A549 (cell line): ENCODE measurements at regions not wholly inside any gene's neighbourhood (a gene's known extent, or its start where the extent isn't known, plus 50 kb on each side); places are given as distances from the start of the nearest gene placed in this dataset.

Experiments
- CBX2 ChIP-seq: fragments of 200-600 bp; sonication (generic); IDR thresholded peaks from 2 replicates; pipeline ENCODE4 v1.6.1; 2016; ENCODE audit warnings: low read depth, mild to moderate bottlenecking, borderline replicate concordance
- EP300 ChIP-seq, 2 experiments: fragments of >200 bp; sonication (Bioruptor Twin); formaldehyde crosslinking; IDR thresholded peaks; 2 replicates in 1 of 2; 3 replicates in 1 of 2; pipeline ENCODE4 v1.6.1; 2016 to 2017
- ESRRA ChIP-seq: fragments of 150-350 bp; IDR thresholded peaks from 2 replicates; pipeline ENCODE4 v1.6.1; 2014; ENCODE audit warnings: mild to moderate bottlenecking, low read length, borderline replicate concordance
- HDAC2 ChIP-seq: fragments of 200-600 bp; sonication (generic); IDR thresholded peaks from 2 replicates; pipeline ENCODE4 v1.6.1; 2016
- KDM1A ChIP-seq: fragments of 200-600 bp; sonication (generic); IDR thresholded peaks from 2 replicates; pipeline ENCODE4 v1.6.1; 2016; ENCODE audit warnings: low read depth, mild to moderate bottlenecking
- MAFK ChIP-seq: fragments of 450-650 bp; IDR thresholded peaks from 2 replicates; pipeline ENCODE4 v1.6.1; 2014; ENCODE audit not compliant: partially characterized antibody
- PHF8 ChIP-seq: fragments of 200-600 bp; sonication (generic); IDR thresholded peaks from 2 replicates; pipeline ENCODE4 v1.6.1; 2016; ENCODE audit warnings: low read depth, mild to moderate bottlenecking, antibody characterized with exemption, moderate library complexity, borderline replicate concordance
- POLR2A ChIP-seq: IDR thresholded peaks from 2 replicates; pipeline ENCODE4 v1.6.1; 2012; ENCODE audit warnings: mild to moderate bottlenecking, low read length
- RAD21 ChIP-seq, 2 experiments: fragments of >200 bp in 1 of 2; sonication (Bioruptor Twin) in 1 of 2; formaldehyde crosslinking in 1 of 2; IDR thresholded peaks in 1 of 2; conservative IDR thresholded peaks in 1 of 2; 2 replicates in 1 of 2; 3 replicates in 1 of 2; pipeline ENCODE4 v1.6.1; 2012 to 2018; ENCODE audit warnings: inconsistent platforms in 1 of 2
- RFX5 ChIP-seq: fragments of 450-650 bp; IDR thresholded peaks from 2 replicates; pipeline ENCODE4 v1.7.1; 2014; ENCODE audit warnings: antibody characterized with exemption, mild to moderate bottlenecking, moderate library complexity
- SREBF2 ChIP-seq: fragments of 450-650 bp; IDR thresholded peaks from 2 replicates; pipeline ENCODE4 v1.6.1; 2014; ENCODE audit warnings: mild to moderate bottlenecking, moderate library complexity
- TF ChIP-seq, protein P1 (sequence below): fragments of >200 bp; sonication (Bioruptor Twin); formaldehyde crosslinking; IDR thresholded peaks from 3 replicates; pipeline ENCODE4 v1.5.1; 2016
- TF ChIP-seq, protein P2 (sequence below): fragments of 250-450 bp; sonication (Bioruptor Pico); IDR thresholded peaks from 2 replicates; pipeline ENCODE4 v1.5.0; 2021; ENCODE audit warnings: mild to moderate bottlenecking, moderate library complexity, borderline replicate concordance
- TF ChIP-seq, protein P3 (sequence below): fragments of 200-600 bp; sonication (generic); IDR thresholded peaks from 2 replicates; pipeline ENCODE4 v1.6.1; 2016; ENCODE audit warnings: antibody characterized with exemption, mild to moderate bottlenecking, moderate library complexity

DNA sequence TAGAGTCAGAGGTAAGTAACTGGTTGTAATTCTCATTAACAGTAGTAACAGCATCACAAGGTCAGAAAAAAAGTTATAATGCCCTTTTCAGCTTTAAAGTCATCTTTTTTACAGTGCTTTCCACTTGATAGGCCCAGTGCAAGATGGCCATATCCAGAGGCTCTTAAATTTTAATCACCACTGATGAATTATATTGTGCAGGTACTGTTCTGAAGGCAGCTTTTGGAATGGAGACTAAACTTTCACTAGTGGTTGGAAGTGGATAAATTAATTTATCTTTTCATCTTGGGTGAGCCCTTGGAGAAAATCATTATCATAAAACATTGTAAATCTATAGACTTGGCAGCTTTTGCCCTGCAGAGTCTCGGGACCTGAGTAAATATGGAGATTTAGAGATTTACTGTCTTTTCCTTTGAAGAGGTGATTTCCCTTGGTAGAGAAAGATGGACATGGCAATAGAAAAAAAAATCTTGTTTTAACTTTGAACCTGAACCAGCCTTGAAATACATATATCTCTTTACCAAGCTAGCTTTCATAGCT is 969.1 kb upstream of the NOVA1 start:
- TF ChIP-seq, protein P1, sequence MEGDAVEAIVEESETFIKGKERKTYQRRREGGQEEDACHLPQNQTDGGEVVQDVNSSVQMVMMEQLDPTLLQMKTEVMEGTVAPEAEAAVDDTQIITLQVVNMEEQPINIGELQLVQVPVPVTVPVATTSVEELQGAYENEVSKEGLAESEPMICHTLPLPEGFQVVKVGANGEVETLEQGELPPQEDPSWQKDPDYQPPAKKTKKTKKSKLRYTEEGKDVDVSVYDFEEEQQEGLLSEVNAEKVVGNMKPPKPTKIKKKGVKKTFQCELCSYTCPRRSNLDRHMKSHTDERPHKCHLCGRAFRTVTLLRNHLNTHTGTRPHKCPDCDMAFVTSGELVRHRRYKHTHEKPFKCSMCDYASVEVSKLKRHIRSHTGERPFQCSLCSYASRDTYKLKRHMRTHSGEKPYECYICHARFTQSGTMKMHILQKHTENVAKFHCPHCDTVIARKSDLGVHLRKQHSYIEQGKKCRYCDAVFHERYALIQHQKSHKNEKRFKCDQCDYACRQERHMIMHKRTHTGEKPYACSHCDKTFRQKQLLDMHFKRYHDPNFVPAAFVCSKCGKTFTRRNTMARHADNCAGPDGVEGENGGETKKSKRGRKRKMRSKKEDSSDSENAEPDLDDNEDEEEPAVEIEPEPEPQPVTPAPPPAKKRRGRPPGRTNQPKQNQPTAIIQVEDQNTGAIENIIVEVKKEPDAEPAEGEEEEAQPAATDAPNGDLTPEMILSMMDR, result no peak
- no peak for TF ChIP-seq EP300 (IDR thresholded peaks at IDR 0.05)
- TF ChIP-seq, protein P2, sequence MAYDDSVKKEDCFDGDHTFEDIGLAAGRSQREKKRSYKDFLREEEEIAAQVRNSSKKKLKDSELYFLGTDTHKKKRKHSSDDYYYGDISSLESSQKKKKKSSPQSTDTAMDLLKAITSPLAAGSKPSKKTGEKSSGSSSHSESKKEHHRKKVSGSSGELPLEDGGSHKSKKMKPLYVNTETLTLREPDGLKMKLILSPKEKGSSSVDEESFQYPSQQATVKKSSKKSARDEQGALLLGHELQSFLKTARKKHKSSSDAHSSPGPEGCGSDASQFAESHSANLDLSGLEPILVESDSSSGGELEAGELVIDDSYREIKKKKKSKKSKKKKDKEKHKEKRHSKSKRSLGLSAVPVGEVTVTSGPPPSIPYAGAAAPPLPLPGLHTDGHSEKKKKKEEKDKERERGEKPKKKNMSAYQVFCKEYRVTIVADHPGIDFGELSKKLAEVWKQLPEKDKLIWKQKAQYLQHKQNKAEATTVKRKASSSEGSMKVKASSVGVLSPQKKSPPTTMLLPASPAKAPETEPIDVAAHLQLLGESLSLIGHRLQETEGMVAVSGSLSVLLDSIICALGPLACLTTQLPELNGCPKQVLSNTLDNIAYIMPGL (CRISPR knock-in tag), result no peak
- TF ChIP-seq HDAC2, result no peak
- no peak for TF ChIP-seq MAFK
- no peak for TF ChIP-seq POLR2A
- TF ChIP-seq RAD21 (conservative IDR thresholded peaks at IDR 0.05 in 1 of 2, IDR thresholded peaks at IDR 0.05 in 1 of 2), result no peak
- no peak for TF ChIP-seq SREBF2
- no peak for TF ChIP-seq PHF8
- TF ChIP-seq, protein P3, sequence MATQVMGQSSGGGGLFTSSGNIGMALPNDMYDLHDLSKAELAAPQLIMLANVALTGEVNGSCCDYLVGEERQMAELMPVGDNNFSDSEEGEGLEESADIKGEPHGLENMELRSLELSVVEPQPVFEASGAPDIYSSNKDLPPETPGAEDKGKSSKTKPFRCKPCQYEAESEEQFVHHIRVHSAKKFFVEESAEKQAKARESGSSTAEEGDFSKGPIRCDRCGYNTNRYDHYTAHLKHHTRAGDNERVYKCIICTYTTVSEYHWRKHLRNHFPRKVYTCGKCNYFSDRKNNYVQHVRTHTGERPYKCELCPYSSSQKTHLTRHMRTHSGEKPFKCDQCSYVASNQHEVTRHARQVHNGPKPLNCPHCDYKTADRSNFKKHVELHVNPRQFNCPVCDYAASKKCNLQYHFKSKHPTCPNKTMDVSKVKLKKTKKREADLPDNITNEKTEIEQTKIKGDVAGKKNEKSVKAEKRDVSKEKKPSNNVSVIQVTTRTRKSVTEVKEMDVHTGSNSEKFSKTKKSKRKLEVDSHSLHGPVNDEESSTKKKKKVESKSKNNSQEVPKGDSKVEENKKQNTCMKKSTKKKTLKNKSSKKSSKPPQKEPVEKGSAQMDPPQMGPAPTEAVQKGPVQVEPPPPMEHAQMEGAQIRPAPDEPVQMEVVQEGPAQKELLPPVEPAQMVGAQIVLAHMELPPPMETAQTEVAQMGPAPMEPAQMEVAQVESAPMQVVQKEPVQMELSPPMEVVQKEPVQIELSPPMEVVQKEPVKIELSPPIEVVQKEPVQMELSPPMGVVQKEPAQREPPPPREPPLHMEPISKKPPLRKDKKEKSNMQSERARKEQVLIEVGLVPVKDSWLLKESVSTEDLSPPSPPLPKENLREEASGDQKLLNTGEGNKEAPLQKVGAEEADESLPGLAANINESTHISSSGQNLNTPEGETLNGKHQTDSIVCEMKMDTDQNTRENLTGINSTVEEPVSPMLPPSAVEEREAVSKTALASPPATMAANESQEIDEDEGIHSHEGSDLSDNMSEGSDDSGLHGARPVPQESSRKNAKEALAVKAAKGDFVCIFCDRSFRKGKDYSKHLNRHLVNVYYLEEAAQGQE, result no peak
- TF ChIP-seq RFX5, result no peak
- TF ChIP-seq KDM1A, result no peak
- TF ChIP-seq CBX2, result no peak
- TF ChIP-seq ESRRA, result no peak
